ENCODE measurements at regions not wholly inside any gene's neighbourhood (a gene's known extent, or its start where the extent isn't known, plus 50 kb on each side); places are given as distances from the start of the nearest gene placed in this dataset.

DNA sequence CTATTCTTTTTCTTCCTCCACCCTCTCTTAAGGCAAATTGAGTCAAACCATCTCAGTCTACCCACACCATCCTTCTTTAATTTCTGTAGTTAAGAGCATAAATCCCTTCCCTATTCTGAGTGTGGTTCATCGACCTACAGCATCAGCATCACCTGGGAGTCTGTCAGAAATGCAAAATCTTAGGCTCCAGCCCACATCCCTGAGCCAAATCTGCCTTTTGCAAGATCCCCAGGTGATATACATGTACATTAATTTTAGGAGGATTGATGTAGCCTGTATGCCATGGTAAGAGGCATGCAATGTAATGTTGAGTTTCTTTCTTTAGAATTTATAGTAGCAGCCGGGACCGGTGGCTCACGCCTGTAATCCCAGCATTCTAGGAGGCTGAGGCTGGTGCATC is 151.7 kb upstream of the TNP1 start:
- no TSS peak for BruUV-seq (replicated peaks)
- Histone ChIP-seq H3K27me3 (ENCODE audit: insufficient read depth, low read depth) (no peaks in the 10 kb centered on the region), H3K4me3 (no peak overlapping the region), H3F3A (ENCODE audit: insufficient read depth, low read depth) (no peaks in the 10 kb centered on the region), H3K9me2 (ENCODE audit: insufficient read depth) (no peaks in the 10 kb centered on the region; the same call in 1 of the 2 replicates), H3K4me2 (no peak overlapping the region), H3K79me2 (ENCODE audit: low read depth) (no peaks in the 10 kb centered on the region), H2AFZ (no peak overlapping the region), H3K36me3 (ENCODE audit: low read depth) (no peaks in the 10 kb centered on the region), H3K4me1 (replicated peaks; ENCODE audit: insufficient read depth) (no peaks in the 10 kb centered on the region), H3K27ac (no peak overlapping the region), H4K20me1 (ENCODE audit: insufficient read depth) (no peaks in the 10 kb centered on the region), H3K9me3 (ENCODE audit: insufficient read depth, low read depth) (no peaks in the 10 kb centered on the region)
- no peak for DNase-seq
- POLR2A ChIA-PET (ENCODE audit: unreplicated experiment) = no interaction called here
- intact Hi-C loops (cut with micrococcal nuclease; ENCODE audit: unreplicated experiment) = no loop called here
- TF ChIP-seq, protein P1, sequence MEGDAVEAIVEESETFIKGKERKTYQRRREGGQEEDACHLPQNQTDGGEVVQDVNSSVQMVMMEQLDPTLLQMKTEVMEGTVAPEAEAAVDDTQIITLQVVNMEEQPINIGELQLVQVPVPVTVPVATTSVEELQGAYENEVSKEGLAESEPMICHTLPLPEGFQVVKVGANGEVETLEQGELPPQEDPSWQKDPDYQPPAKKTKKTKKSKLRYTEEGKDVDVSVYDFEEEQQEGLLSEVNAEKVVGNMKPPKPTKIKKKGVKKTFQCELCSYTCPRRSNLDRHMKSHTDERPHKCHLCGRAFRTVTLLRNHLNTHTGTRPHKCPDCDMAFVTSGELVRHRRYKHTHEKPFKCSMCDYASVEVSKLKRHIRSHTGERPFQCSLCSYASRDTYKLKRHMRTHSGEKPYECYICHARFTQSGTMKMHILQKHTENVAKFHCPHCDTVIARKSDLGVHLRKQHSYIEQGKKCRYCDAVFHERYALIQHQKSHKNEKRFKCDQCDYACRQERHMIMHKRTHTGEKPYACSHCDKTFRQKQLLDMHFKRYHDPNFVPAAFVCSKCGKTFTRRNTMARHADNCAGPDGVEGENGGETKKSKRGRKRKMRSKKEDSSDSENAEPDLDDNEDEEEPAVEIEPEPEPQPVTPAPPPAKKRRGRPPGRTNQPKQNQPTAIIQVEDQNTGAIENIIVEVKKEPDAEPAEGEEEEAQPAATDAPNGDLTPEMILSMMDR (conservative IDR thresholded peaks at IDR 0.05) = no peak
- TF ChIP-seq EZH2 (IDR thresholded peaks at IDR 0.05; ENCODE audit: low read depth) = no peak
- CTCF ChIA-PET = no interaction called here

DNA sequence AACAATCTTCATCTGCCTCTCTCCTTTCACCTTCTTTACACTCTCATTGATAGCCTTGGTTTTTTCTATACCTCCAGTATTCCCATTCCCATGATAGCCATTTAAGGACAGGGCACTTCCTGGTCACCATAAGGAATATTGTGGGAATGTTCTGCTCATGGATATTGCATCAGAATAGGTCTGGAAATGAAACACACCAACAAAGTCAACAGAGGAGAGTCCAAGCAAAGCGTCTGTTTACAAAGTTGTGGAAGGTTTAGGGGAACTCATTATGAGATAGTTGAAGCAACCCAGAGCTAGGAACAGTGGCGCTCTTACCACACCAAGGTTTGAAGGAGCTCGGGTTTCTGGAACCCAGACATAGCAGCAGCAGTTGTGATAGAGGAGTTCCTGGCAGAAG is 150.3 kb upstream of the TNP1 start:
- Histone ChIP-seq H3K4me2 (no peak overlapping the region), H3K36me3 (ENCODE audit: low read depth) (no peaks in the 10 kb centered on the region), H4K20me1 (ENCODE audit: insufficient read depth) (no peaks in the 10 kb centered on the region), H3K4me3 (no peak overlapping the region), H3K9me3 (ENCODE audit: insufficient read depth, low read depth) (no peaks in the 10 kb centered on the region), H2AFZ (no peak overlapping the region), H3K79me2 (ENCODE audit: low read depth) (no peaks in the 10 kb centered on the region), H3K9me2 (ENCODE audit: insufficient read depth) (no peaks in the 10 kb centered on the region; the same call in 1 of the 2 replicates), H3F3A (ENCODE audit: insufficient read depth, low read depth) (no peaks in the 10 kb centered on the region), H3K27ac (no peak overlapping the region), H3K27me3 (ENCODE audit: insufficient read depth, low read depth) (no peaks in the 10 kb centered on the region), H3K4me1 (replicated peaks; ENCODE audit: insufficient read depth) (no peaks in the 10 kb centered on the region)
- CTCF ChIA-PET = interaction anchor here (0.6 kb wide), 1 partner anchor 317 kb away, joined by 3 read pairs; no protein-coding TSS in a partner anchor
- TF ChIP-seq, protein P1 (conservative IDR thresholded peaks at IDR 0.05) = no peak
- TF ChIP-seq EZH2 (IDR thresholded peaks at IDR 0.05; ENCODE audit: low read depth) = no peak
- intact Hi-C loops (cut with micrococcal nuclease; ENCODE audit: unreplicated experiment) = no loop called here
- POLR2A ChIA-PET (ENCODE audit: unreplicated experiment) = no interaction called here
- DNase-seq = no peak
- no TSS peak for BruUV-seq (replicated peaks)

DNA sequence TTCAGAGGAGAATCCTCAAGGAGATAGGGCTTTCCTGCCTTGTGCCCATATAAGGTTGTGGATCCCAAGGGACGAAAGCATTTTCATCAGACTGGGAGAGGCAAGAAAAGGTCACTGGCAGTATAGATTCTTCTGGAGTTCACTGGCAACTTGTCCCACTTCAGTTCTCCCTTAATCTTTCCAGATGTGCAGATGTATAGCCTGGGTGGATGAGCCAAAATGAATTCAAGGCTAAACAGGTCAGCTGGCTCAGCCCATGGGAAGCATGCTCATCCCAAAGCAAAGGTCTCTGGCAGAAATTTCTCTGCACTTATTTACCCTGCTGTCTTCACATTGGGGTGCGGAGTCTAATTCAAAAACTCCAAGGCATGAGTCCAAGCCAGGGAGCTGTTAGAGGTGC is 148.9 kb upstream of the TNP1 start:
- intact Hi-C loops (cut with micrococcal nuclease; ENCODE audit: unreplicated experiment) = no loop called here
- Histone ChIP-seq H3K36me3 (ENCODE audit: low read depth) (no peaks in the 10 kb centered on the region), H3K4me2 (no peak overlapping the region), H4K20me1 (ENCODE audit: insufficient read depth) (no peaks in the 10 kb centered on the region), H3K27ac (no peak overlapping the region), H3K9me2 (ENCODE audit: insufficient read depth) (no peaks in the 10 kb centered on the region; the same call in 1 of the 2 replicates), H3K4me3 (no peak overlapping the region), H3F3A (ENCODE audit: insufficient read depth, low read depth) (no peaks in the 10 kb centered on the region), H3K4me1 (replicated peaks; ENCODE audit: insufficient read depth) (no peaks in the 10 kb centered on the region), H3K79me2 (ENCODE audit: low read depth) (no peaks in the 10 kb centered on the region), H2AFZ (no peak overlapping the region), H3K27me3 (ENCODE audit: insufficient read depth, low read depth) (no peaks in the 10 kb centered on the region), H3K9me3 (ENCODE audit: insufficient read depth, low read depth) (no peaks in the 10 kb centered on the region)
- no peak for TF ChIP-seq EZH2 (IDR thresholded peaks at IDR 0.05; ENCODE audit: low read depth)
- TF ChIP-seq, protein P1 (conservative IDR thresholded peaks at IDR 0.05) = no peak
- no TSS peak for BruUV-seq (replicated peaks)
- ChIA-PET POLR2A (ENCODE audit: unreplicated experiment) (no interaction called here), CTCF (no interaction called here)
- no peak for DNase-seq

Measured in PC-9 (cell line).